Duodenal mucosa (tissue), 2 donors: ENCODE measurements at regions not wholly inside any gene's neighbourhood (a gene's known extent, or its start where the extent isn't known, plus 50 kb on each side); places are given as distances from the start of the nearest gene placed in this dataset.

ENCODE experiments used
- H3K27ac ChIP-seq: one replicate; pipeline ENCODE4 v1.7.0; 2013; ENCODE audit warnings: low read depth, low read length
- H3K27me3 ChIP-seq, 2 donors: one replicate each; pipeline ENCODE4 v1.7.0; 2013; ENCODE audit warnings: low read length in 2 of 2, control low read depth in 1 of 2; ENCODE audit not compliant: insufficient read depth in 2 of 2, control insufficient read depth in 1 of 2
- H3K36me3 ChIP-seq, 2 donors: one replicate each; pipeline ENCODE4 v1.7.0; 2013; ENCODE audit warnings: low read length in 2 of 2, control low read depth in 1 of 2; ENCODE audit not compliant: insufficient read depth in 2 of 2, control insufficient read depth in 1 of 2
- H3K4me1 ChIP-seq, 2 donors: one replicate each; pipeline ENCODE4 v1.7.0; 2013; ENCODE audit warnings: low read length in 2 of 2, control low read depth in 1 of 2; ENCODE audit not compliant: insufficient read depth in 2 of 2, control insufficient read depth in 1 of 2
- H3K4me3 ChIP-seq, 2 donors: one replicate each; pipeline ENCODE4 v1.7.0; 2013; ENCODE audit warnings: low read length in 2 of 2, low read depth in 1 of 2
- H3K9ac ChIP-seq, 2 donors: one replicate each; pipeline ENCODE4 v1.7.0; 2013; ENCODE audit warnings: low read length in 2 of 2, low read depth in 1 of 2
- H3K9me3 ChIP-seq, 2 donors: one replicate each; pipeline ENCODE4 v1.7.0; 2013; ENCODE audit warnings: low read length in 2 of 2, control low read depth in 1 of 2; ENCODE audit not compliant: control insufficient read depth in 1 of 2

DNA sequence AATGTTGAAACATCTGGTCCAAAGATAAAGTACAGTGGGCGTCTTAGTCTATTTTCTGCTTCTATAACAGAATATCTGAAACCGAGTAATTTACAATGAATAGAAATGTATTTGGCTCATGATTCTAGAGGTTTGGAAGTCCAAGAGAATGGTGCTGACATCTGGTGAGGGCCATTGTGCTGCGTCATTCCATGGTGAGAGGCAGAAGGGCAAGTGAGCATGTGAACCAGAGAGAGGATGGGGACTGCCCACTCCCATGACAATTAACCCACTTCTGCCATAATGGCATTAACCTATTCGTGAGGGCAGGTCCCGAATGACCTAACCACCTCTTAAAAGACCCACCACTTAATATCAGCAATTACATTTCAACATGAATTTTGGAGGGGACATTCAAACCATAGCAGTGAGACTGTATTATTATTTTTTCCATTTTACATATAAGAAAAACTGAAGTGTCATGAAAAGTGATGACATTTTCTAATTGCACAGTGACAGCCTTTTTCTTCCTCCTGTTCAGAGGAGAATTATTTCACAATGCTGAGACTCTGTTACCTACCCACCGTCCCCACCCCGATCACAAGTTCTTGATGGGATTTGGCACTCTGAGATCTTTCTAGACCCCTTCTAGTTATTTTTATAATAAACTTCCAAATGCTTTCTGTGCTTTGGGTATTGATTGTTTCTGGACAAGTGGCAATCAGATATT is 238.8 kb downstream of the RPLP1 start:
- Histone ChIP-seq H3K36me3 (no peaks in the 10 kb centered on the region), H3K4me1 (no peaks in the 10 kb centered on the region), H3K9ac (no peak overlapping the region), H3K9me3 (peaks cover 15 to 22% of the 10 kb centered on the region in 2 donors), H3K27ac (no peak overlapping the region), H3K27me3 (no peaks in the 10 kb centered on the region), H3K4me3 (no peak overlapping the region)

DNA sequence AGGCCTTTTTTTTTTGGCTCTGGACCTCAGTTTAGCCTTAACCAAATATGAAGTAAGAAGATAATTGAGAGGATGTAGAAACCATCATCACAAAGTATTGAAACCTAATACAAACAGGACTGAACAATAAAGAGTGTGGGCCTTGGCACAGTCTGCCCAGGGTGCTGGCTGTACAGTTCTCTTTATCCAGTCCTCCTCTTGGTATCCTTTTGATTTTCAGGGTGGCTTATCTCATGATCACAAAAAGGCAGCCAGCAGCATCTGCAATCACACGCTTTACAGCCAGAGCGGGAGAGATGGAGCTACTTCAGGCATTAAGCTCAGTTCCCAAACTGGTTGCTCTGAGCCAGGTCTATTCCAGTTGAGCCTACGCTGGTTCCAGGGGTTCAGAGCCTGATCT is 239.7 kb downstream of the RPLP1 start:
- Histone ChIP-seq H3K27me3 (no peaks in the 10 kb centered on the region), H3K9me3 (peaks cover 15 to 22% of the 10 kb centered on the region in 2 donors), H3K36me3 (no peaks in the 10 kb centered on the region), H3K27ac (no peak overlapping the region), H3K9ac (no peak overlapping the region), H3K4me1 (no peaks in the 10 kb centered on the region), H3K4me3 (no peak overlapping the region)

GRCh38 chr15:69693059-69693458 is 240.4 kb downstream of the RPLP1 start:
- H3K9ac ChIP-seq = no peak overlapping the region
- H3K4me3 ChIP-seq = no peak overlapping the region
- H3K9me3 ChIP-seq = peaks cover 15 to 21% of the 10 kb centered on the region in 2 donors
- H3K4me1 ChIP-seq = no peaks in the 10 kb centered on the region
- no peaks in the 10 kb centered on the region for H3K36me3 ChIP-seq
- H3K27ac ChIP-seq = no peak overlapping the region
- no peaks in the 10 kb centered on the region for H3K27me3 ChIP-seq

GRCh38 chr15:69696946-69697345 is 244.3 kb downstream of the RPLP1 start:
- no peak overlapping the region for H3K27ac ChIP-seq
- H3K9me3 ChIP-seq = no peaks in the 10 kb centered on the region
- H3K9ac ChIP-seq = no peak overlapping the region
- H3K4me1 ChIP-seq = no peaks in the 10 kb centered on the region
- no peak overlapping the region for H3K4me3 ChIP-seq
- no peaks in the 10 kb centered on the region for H3K27me3 ChIP-seq
- no peaks in the 10 kb centered on the region for H3K36me3 ChIP-seq

DNA sequence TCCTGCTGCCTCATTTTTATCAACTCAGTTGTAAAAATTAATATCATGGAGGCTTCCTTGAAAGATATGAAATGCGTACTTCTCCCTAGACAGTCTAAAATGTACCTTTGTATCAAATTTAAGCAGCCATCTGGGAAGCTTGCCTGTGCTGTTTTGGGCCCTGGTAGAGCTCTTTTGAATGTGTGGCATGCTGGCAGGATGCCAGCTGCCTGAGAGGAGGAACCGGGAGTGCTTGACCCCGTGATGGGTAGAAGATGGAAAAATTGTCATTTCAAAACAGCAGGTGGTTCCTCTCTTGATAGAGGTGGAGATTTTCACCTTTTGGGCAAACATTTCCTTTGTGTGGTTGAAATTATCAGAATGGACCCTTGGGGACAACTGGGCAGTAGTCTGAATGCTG is 245.3 kb downstream of the RPLP1 start:
- H3K36me3 ChIP-seq = no peaks in the 10 kb centered on the region
- no peaks in the 10 kb centered on the region for H3K27me3 ChIP-seq
- H3K9me3 ChIP-seq = no peaks in the 10 kb centered on the region
- no peak overlapping the region for H3K27ac ChIP-seq
- no peak overlapping the region for H3K9ac ChIP-seq
- no peaks in the 10 kb centered on the region for H3K4me1 ChIP-seq
- H3K4me3 ChIP-seq = no peak overlapping the region

DNA sequence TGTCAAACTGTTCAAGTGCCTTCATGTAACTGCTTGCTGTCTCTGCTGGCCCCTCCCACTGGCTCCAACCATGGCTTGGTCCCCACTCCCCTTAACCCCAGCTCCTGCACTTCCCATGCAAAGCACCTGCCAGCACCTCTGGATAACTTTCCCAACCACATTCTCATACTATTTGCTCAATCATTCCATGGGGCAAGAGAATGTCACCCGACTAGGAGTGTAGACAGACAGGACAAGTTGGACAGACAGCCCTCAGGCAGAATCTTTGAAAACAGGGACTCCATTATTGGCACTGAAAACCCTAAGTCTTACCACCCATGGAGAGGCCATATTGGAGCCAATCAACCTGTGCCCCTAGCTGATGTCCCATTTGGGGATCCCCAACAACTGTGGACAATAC is 246.5 kb downstream of the RPLP1 start:
- Histone ChIP-seq H3K9ac (no peak overlapping the region), H3K4me3 (no peak overlapping the region), H3K27me3 (no peaks in the 10 kb centered on the region), H3K4me1 (no peaks in the 10 kb centered on the region), H3K27ac (no peak overlapping the region), H3K36me3 (no peaks in the 10 kb centered on the region), H3K9me3 (no peaks in the 10 kb centered on the region)

DNA sequence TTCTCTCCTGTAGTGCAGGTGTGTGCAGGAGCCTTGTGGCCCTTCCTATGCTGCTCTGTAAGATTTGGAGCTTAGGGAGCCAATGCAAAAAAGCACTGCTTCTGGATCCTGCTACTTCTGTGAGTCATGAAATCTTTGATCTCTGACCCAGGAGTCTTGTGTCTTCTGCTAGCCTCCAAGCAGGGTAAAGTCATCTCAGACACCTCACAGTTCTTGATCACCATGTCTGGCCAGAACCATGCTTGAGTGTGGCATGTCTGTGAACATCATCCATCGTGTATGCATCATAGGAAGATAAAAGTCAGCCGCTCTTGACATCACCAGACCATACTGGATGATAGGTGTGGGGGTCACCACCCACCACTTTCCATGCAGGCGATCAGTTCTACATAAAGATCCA is 247.8 kb downstream of the RPLP1 start:
- no peak overlapping the region for H3K4me3 ChIP-seq

DNA sequence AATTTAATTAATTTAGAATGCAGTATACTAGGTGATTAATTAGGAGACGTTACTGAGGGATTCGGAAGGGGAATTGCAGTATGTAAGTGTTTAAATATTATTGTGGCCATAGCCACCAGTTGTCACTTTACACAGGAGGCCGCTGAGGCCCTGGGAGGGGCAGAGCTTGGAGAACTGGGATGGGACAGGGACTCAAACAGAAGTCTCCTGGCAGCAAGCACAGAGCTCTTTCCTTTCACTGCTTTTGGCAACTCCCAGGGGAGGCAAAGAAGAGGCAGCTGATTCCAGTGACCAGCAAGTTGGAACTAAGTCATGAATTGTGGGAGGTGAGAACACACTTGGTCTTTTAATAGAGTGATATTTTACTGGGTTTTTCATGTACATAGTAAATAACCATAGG is 248.6 kb downstream of the RPLP1 start:
- no peak overlapping the region for H3K9ac ChIP-seq
- H3K36me3 ChIP-seq = no peaks in the 10 kb centered on the region
- H3K4me3 ChIP-seq = no peak overlapping the region
- no peaks in the 10 kb centered on the region for H3K9me3 ChIP-seq
- no peak overlapping the region for H3K27ac ChIP-seq
- no peaks in the 10 kb centered on the region for H3K27me3 ChIP-seq
- H3K4me1 ChIP-seq = no peaks in the 10 kb centered on the region

More for the DNA sequence above, 247.8 kb downstream of the RPLP1 start:
- no peaks in the 10 kb centered on the region for H3K36me3 ChIP-seq
- no peak overlapping the region for H3K9ac ChIP-seq
- H3K9me3 ChIP-seq = no peaks in the 10 kb centered on the region
- no peak overlapping the region for H3K27ac ChIP-seq
- H3K4me1 ChIP-seq = no peaks in the 10 kb centered on the region
- no peaks in the 10 kb centered on the region for H3K27me3 ChIP-seq

- Histone ChIP-seq H3K4me1 (no peaks in the 10 kb centered on the region), H3K9ac (no peak overlapping the region), H3K36me3 (no peaks in the 10 kb centered on the region)
Measured at GRCh38 chr15:69703532-69704187, 251.0 kb downstream of the RPLP1 start.

GRCh38 chr15:69704229-69704628 is 251.6 kb downstream of the RPLP1 start:
- no peaks in the 10 kb centered on the region for H3K9me3 ChIP-seq
- no peaks in the 10 kb centered on the region for H3K4me1 ChIP-seq
- no peak overlapping the region for H3K9ac ChIP-seq
- no peak overlapping the region for H3K27ac ChIP-seq
- no peak overlapping the region for H3K4me3 ChIP-seq
- H3K27me3 ChIP-seq = no peaks in the 10 kb centered on the region
- H3K36me3 ChIP-seq = no peaks in the 10 kb centered on the region

More at GRCh38 chr15:69703532-69704187, 251.0 kb downstream of the RPLP1 start:
- Histone ChIP-seq H3K27ac (no peak overlapping the region), H3K4me3 (no peak overlapping the region), H3K9me3 (no peaks in the 10 kb centered on the region), H3K27me3 (no peaks in the 10 kb centered on the region)
